ENCODE measurements at regions not wholly inside any gene's neighbourhood (a gene's known extent, or its start where the extent isn't known, plus 50 kb on each side); places are given as distances from the start of the nearest gene placed in this dataset.

- TF ChIP-seq CTCF (IDR thresholded peaks at IDR 0.05; ENCODE audit: low read depth, low read length) (no peak), EZH2phosphoT487 (IDR thresholded peaks at IDR 0.05; ENCODE audit: low read depth) (no peak)
These were observed 102.2 kb upstream of the CPNE8 start for GRCh38 chr12:39007619-39008018.

Data from OCI-LY3 (cell line).